Activated naive CD4-positive, alpha-beta T cell treated with anti-CD3 and anti-CD28 coated beads, Interleukin-2, amount 10 ng/mL, durations not matched to agents 7 days and 5 days (primary cell): ENCODE measurements at regions not wholly inside any gene's neighbourhood (a gene's known extent, or its start where the extent isn't known, plus 50 kb on each side); places are given as distances from the start of the nearest gene placed in this dataset.

Source experiments
- CTCF ChIA-PET: fragments of 350-600 bp; sonication (Branson Sonifier 250); formaldehyde crosslinking; loops from one replicate; lab custom pipeline; 2021; ENCODE audit warnings: antibody characterized with exemption; lab: Charles Lee
- DNase-seq: peaks from one replicate; pipeline ENCODE4 v3.0.0-alpha.2; 2020
- H3K27ac Mint-ChIP-seq: one replicate; pipeline ENCODE4 v1.8.0; 2021; ENCODE audit warnings: mild to moderate bottlenecking, moderate library complexity, mixed read lengths
- H3K27me3 Mint-ChIP-seq: one replicate; pipeline ENCODE4 v1.8.0; 2021; ENCODE audit warnings: mild to moderate bottlenecking, mixed read lengths
- H3K36me3 Mint-ChIP-seq: one replicate; pipeline ENCODE4 v1.8.0; 2021; ENCODE audit warnings: mixed read lengths
- H3K4me1 Mint-ChIP-seq: one replicate; pipeline ENCODE4 v1.8.0; 2021; ENCODE audit warnings: mixed read lengths
- H3K4me3 Mint-ChIP-seq: one replicate; pipeline ENCODE4 v1.8.0; 2021; ENCODE audit warnings: mild to moderate bottlenecking, moderate library complexity, mixed read lengths
- H3K9me3 Mint-ChIP-seq: one replicate; pipeline ENCODE4 v1.8.0; 2021; ENCODE audit warnings: mixed read lengths

GRCh38 chr10:25875556-25876165 is 58.4 kb upstream of the MYO3A start:
- CTCF ChIA-PET, result interaction anchor here (0.6 to 1.5 kb wide), 15 partner anchors 9 to 1309 kb away, joined by 3 to 6 read pairs (median 3); no protein-coding TSS in a partner anchor
- Mint-ChIP-seq H3K27me3 (no peaks in the 10 kb centered on the region), H3K36me3 (no peaks in the 10 kb centered on the region), H3K4me1 (no peaks in the 10 kb centered on the region), H3K4me3 (no peak overlapping the region), H3K27ac (no peak overlapping the region), H3K9me3 (no peaks in the 10 kb centered on the region)
- peak; percentile 75 for DNase-seq

DNA sequence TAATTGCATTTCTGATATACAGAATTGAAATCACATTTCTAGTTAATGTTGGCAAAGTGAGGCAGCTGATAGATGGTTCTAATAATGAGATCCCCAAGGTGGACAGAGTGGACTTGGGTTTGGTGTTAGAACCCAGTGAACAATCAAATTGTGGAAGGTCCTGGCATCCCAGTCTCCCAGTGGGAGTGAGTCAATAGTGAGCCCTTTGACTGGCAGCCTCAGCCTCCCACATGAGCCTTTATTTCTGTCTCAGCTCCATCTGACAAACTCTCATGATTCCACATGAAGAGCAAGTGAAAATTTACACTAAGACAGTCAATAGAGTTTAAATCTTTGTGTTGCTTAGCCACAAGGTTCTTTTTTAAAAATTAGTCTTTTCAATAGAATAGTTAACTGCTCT is 56.7 kb upstream of the MYO3A start:
- no peak overlapping the region for H3K4me3 Mint-ChIP-seq
- CTCF ChIA-PET, result interaction anchor here (0.8 kb wide), 1 partner anchor 363 kb away, joined by 3 read pairs; no protein-coding TSS in a partner anchor
- no peak overlapping the region for H3K27ac Mint-ChIP-seq
- no peak for DNase-seq
- no peaks in the 10 kb centered on the region for H3K27me3 Mint-ChIP-seq
- no peaks in the 10 kb centered on the region for H3K36me3 Mint-ChIP-seq
- H3K9me3 Mint-ChIP-seq, result no peaks in the 10 kb centered on the region
- H3K4me1 Mint-ChIP-seq, result no peaks in the 10 kb centered on the region
